ENCODE measurements at regions not wholly inside any gene's neighbourhood (a gene's known extent, or its start where the extent isn't known, plus 50 kb on each side); places are given as distances from the start of the nearest gene placed in this dataset.

DNA sequence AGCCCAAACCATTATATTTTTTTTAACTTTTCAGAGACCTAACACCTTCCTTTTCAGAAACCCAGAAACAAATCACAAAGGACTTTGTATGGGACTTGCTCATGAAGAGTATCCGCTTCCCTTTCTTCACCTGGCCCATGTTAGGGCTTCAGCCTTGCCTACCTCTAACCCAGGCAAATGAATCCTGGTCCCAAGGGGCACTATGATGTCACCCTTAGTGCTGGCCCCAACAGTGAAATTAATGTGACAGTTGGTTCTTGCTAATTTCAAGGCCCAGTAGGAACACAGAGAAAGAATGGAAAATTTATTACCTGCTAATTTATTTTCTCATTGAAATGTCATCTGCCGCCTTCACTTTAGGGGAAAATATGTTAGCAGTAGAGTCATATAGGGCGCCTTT lies 179.8 kb upstream of the NRXN3 start:
- TF ChIP-seq, protein P1, sequence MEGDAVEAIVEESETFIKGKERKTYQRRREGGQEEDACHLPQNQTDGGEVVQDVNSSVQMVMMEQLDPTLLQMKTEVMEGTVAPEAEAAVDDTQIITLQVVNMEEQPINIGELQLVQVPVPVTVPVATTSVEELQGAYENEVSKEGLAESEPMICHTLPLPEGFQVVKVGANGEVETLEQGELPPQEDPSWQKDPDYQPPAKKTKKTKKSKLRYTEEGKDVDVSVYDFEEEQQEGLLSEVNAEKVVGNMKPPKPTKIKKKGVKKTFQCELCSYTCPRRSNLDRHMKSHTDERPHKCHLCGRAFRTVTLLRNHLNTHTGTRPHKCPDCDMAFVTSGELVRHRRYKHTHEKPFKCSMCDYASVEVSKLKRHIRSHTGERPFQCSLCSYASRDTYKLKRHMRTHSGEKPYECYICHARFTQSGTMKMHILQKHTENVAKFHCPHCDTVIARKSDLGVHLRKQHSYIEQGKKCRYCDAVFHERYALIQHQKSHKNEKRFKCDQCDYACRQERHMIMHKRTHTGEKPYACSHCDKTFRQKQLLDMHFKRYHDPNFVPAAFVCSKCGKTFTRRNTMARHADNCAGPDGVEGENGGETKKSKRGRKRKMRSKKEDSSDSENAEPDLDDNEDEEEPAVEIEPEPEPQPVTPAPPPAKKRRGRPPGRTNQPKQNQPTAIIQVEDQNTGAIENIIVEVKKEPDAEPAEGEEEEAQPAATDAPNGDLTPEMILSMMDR (IDR thresholded peaks at IDR 0.05): no peak
- TF ChIP-seq POLR2AphosphoS5 (IDR thresholded peaks at IDR 0.05) (no peak), POLR2A (IDR thresholded peaks at IDR 0.05) (no peak), EP300 (IDR thresholded peaks at IDR 0.05) (no peak)
